HCT116 (cell line): ENCODE measurements at regions not wholly inside any gene's neighbourhood (a gene's known extent, or its start where the extent isn't known, plus 50 kb on each side); places are given as distances from the start of the nearest gene placed in this dataset.

Source experiments
- ATAC-seq: fragments of 200-7000 bp; cut with Tn5 transposase; 2 replicates; pipeline ENCODE4 v1.9.1; 2020; ENCODE audit warnings: mild to moderate bottlenecking, moderate library complexity
- BruUV-seq: library from RNA; stranded (reverse); fragments of 400-500 nt; replicated peaks from 2 replicates; lab custom pipeline; 2021; lab: Mats Ljungman, UMichigan
- CTCF ChIA-PET: fragments of 300-600 bp; sonication (Branson Sonifier 250); formaldehyde crosslinking; loops from one replicate; lab custom pipeline; 2021; ENCODE audit warnings: antibody characterized with exemption; lab: Charles Lee
- POLR2A ChIA-PET: fragments of 300-600, 350-600 bp; sonication (Branson Sonifier 250); formaldehyde crosslinking; loops from one replicate; lab custom pipeline; 2021; ENCODE audit warnings: antibody characterized with exemption; lab: Charles Lee
- RAD21 ChIA-PET, 2 experiments: fragments of 300-600 bp; sonication (Branson Sonifier 250); formaldehyde crosslinking; loops; one replicate each; lab custom pipeline; 2023; ENCODE audit warnings: low total read pairs in 2 of 2; ENCODE audit not compliant: uncharacterized antibody in 2 of 2, unreplicated experiment in 2 of 2, low non-redundant PET in 1 of 2; lab: Charles Lee
- DNase-seq: peaks from one replicate; pipeline ENCODE4 v3.0.0-alpha.2; 2010; ENCODE audit warnings: low read depth, low spot score
- H2AFZ ChIP-seq: fragments of 200-600 bp; shearing (Covaris generic), sonication (generic); 2 replicates; pipeline ENCODE4 v1.6.1; 2017; ENCODE audit warnings: low read depth, mixed run types, mixed read lengths, antibody characterized with exemption, low read length; ENCODE audit not compliant: poor library complexity, severe bottlenecking
- H3K27ac ChIP-seq: 2 replicates; pipeline ENCODE4 v1.5.1; 2012; ENCODE audit warnings: low read depth, low read length
- H3K27me3 ChIP-seq: fragments of 200-600 bp; sonication (generic); 2 replicates; pipeline ENCODE4 v1.6.1; 2016; ENCODE audit warnings: mixed run types, low read length, mixed read lengths; ENCODE audit not compliant: insufficient read depth
- H3K36me3 ChIP-seq, 2 experiments: fragments of 200-500 bp in 1 of 2; fragments of 200-600 bp in 1 of 2; sonication (Bioruptor generic) in 1 of 2; sonication (generic) in 1 of 2; 2 replicates each; pipeline versions ENCODE4 v1.5.1 to v1.6.1; 2014 to 2016; ENCODE audit warnings: low read length in 2 of 2, inconsistent platforms in 1 of 2, mixed read lengths in 1 of 2, mixed run types in 1 of 2; ENCODE audit not compliant: insufficient read depth in 2 of 2, control insufficient read depth in 1 of 2
- H3K4me1 ChIP-seq, 2 experiments: fragments of 200-600 bp in 1 of 2; sonication (generic) in 1 of 2; 2 replicates each; pipeline versions ENCODE4 v1.5.1 to v1.6.1; 2012 to 2017; ENCODE audit warnings: low read length in 2 of 2, inconsistent platforms in 1 of 2, mild to moderate bottlenecking in 1 of 2, mixed read lengths in 1 of 2, mixed run types in 1 of 2, moderate library complexity in 1 of 2; ENCODE audit not compliant: insufficient read depth in 2 of 2, control insufficient read depth in 1 of 2
- H3K4me2 ChIP-seq: fragments of 200-600 bp; sonication (generic); 2 replicates; pipeline ENCODE4 v1.6.1; 2017; ENCODE audit warnings: mixed run types, low read length, mixed read lengths
- H3K4me3 ChIP-seq, 2 experiments: fragments of 200-600 bp in 1 of 2; sonication (generic) in 1 of 2; replicated peaks in 1 of 2; 2 replicates each; pipeline ENCODE4 v1.5.1; 2011 to 2016; ENCODE audit warnings: low read length in 2 of 2, control low read depth in 1 of 2, low read depth in 1 of 2, mild to moderate bottlenecking in 1 of 2, mixed read lengths in 1 of 2, mixed run types in 1 of 2
- H3K79me2 ChIP-seq: fragments of 200-600 bp; sonication (generic); 2 replicates; pipeline ENCODE4 v1.6.1; 2017; ENCODE audit warnings: mild to moderate bottlenecking, mixed run types, low read length, moderate library complexity, mixed read lengths; ENCODE audit not compliant: insufficient read depth
- H3K9ac ChIP-seq: fragments of 200-600 bp; sonication (generic); 2 replicates; pipeline ENCODE4 v1.6.1; 2016; ENCODE audit warnings: low read length, mixed read lengths
- H3K9me2 ChIP-seq: fragments of 200-600 bp; sonication (generic), shearing (Covaris generic); 2 replicates; pipeline ENCODE4 v1.6.1; 2017; ENCODE audit warnings: mixed run types, mild to moderate bottlenecking, moderate library complexity; ENCODE audit not compliant: insufficient read depth
- H3K9me3 ChIP-seq, 2 experiments: fragments of 200-500 bp in 1 of 2; fragments of 200-600 bp in 1 of 2; sonication (Bioruptor generic) in 1 of 2; sonication (generic) in 1 of 2; 2 replicates each; pipeline ENCODE4 v1.6.1; 2014 to 2017; ENCODE audit warnings: low read length in 2 of 2, mixed read lengths in 2 of 2, inconsistent platforms in 1 of 2, low read depth in 1 of 2, mild to moderate bottlenecking in 1 of 2, mixed run types in 1 of 2, moderate library complexity in 1 of 2; ENCODE audit not compliant: control insufficient read depth in 1 of 2, insufficient read depth in 1 of 2
- H4K20me1 ChIP-seq: fragments of 200-600 bp; sonication (generic), shearing (Covaris generic); 2 replicates; pipeline ENCODE4 v1.6.1; 2017; ENCODE audit warnings: mixed run types, mild to moderate bottlenecking, moderate library complexity; ENCODE audit not compliant: insufficient read depth
- ATF3 ChIP-seq: IDR thresholded peaks from 2 replicates; pipeline ENCODE4 v1.6.1; 2012
- CTCF ChIP-seq, 3 experiments: fragments of 200-600 bp in 1 of 3; sonication (generic) in 1 of 3; IDR thresholded peaks in 2 of 3; conservative IDR thresholded peaks in 1 of 3; 2 replicates each; pipeline ENCODE4 v1.5.1; 2012 to 2017; ENCODE audit warnings: low read depth in 2 of 3, low read length in 2 of 3, antibody characterized with exemption in 1 of 3, borderline replicate concordance in 1 of 3, control low read depth in 1 of 3, mild to moderate bottlenecking in 1 of 3, mixed read lengths in 1 of 3, mixed run types in 1 of 3, moderate library complexity in 1 of 3; ENCODE audit not compliant: insufficient read depth in 1 of 3
- ELF1 ChIP-seq: IDR thresholded peaks from 2 replicates; pipeline ENCODE4 v1.6.1; 2012; ENCODE audit warnings: low read depth, borderline replicate concordance
- JUND ChIP-seq: IDR thresholded peaks from 2 replicates; pipeline ENCODE4 v1.6.1; 2012
- POLR2A ChIP-seq: IDR thresholded peaks from 2 replicates; pipeline ENCODE4 v1.7.0; 2011; ENCODE audit warnings: borderline replicate concordance; ENCODE audit not compliant: insufficient read depth, insufficient read length; ENCODE audit errors: extremely low read depth
- REST ChIP-seq: IDR thresholded peaks from 2 replicates; pipeline ENCODE4 v1.6.1; 2012; ENCODE audit warnings: low read depth
- SRF ChIP-seq: IDR thresholded peaks from 2 replicates; pipeline ENCODE4 v1.6.1; 2012; ENCODE audit warnings: low read depth
- ZBTB33 ChIP-seq: IDR thresholded peaks from 2 replicates; pipeline ENCODE4 v1.6.1; 2011; ENCODE audit warnings: mild to moderate bottlenecking, low read length, moderate library complexity; ENCODE audit not compliant: insufficient replicate concordance; ENCODE audit errors: extremely low read depth
- intact Hi-C: fragments of 100-400 bp; cut with micrococcal nuclease; formaldehyde crosslinking; loops from 2 replicates; pipeline ENCODE4 v1.10.0; 2022

- no peak for TF ChIP-seq ZBTB33
- no peak for TF ChIP-seq ELF1
- no peak for TF ChIP-seq ATF3
- TF ChIP-seq CTCF (IDR thresholded peaks at IDR 0.05 in 2 of 3, conservative IDR thresholded peaks at IDR 0.05 in 1 of 3; ENCODE audit: borderline replicate concordance in 1 of 3, insufficient read depth in 1 of 3, low read depth in 2 of 3, low read length in 2 of 3) = no peak
- no peak for TF ChIP-seq JUND
These were observed 208.1 kb upstream of the ARSJ start (continued) for GRCh38 chr4:114187592-114187991.

- Histone ChIP-seq H3K79me2 (no peaks in the 10 kb centered on the region), H4K20me1 (no peaks in the 10 kb centered on the region), H3K4me1 (no peaks in the 10 kb centered on the region), H3K9me3 (no peaks in the 10 kb centered on the region), H3K9ac (no peak overlapping the region), H3K36me3 (no peaks in the 10 kb centered on the region), H3K4me3 (no peak overlapping the region), H3K4me2 (no peak overlapping the region), H3K27ac (no peak overlapping the region), H2AFZ (no peak overlapping the region), H3K9me2 (no peaks in the 10 kb centered on the region), H3K27me3 (no peaks in the 10 kb centered on the region)
- ATAC-seq = no peak
- no peak for DNase-seq
- POLR2A ChIA-PET = no interaction called here
- no peak for TF ChIP-seq POLR2A
- TF ChIP-seq REST = no peak
- TF ChIP-seq SRF = no peak
- TF ChIP-seq ZBTB33 = no peak
- CTCF ChIA-PET = no interaction called here
- intact Hi-C loops = no loop called here
- no TSS peak for BruUV-seq
- RAD21 ChIA-PET = no interaction called here
These were observed 212.0 kb upstream of the ARSJ start for GRCh38 chr4:114191496-114191895.
